ENCODE measurements at regions not wholly inside any gene's neighbourhood (a gene's known extent, or its start where the extent isn't known, plus 50 kb on each side); places are given as distances from the start of the nearest gene placed in this dataset.
A peak's percentile ranks its signal among the peaks of the same experiment; 100 is the strongest.

DNA sequence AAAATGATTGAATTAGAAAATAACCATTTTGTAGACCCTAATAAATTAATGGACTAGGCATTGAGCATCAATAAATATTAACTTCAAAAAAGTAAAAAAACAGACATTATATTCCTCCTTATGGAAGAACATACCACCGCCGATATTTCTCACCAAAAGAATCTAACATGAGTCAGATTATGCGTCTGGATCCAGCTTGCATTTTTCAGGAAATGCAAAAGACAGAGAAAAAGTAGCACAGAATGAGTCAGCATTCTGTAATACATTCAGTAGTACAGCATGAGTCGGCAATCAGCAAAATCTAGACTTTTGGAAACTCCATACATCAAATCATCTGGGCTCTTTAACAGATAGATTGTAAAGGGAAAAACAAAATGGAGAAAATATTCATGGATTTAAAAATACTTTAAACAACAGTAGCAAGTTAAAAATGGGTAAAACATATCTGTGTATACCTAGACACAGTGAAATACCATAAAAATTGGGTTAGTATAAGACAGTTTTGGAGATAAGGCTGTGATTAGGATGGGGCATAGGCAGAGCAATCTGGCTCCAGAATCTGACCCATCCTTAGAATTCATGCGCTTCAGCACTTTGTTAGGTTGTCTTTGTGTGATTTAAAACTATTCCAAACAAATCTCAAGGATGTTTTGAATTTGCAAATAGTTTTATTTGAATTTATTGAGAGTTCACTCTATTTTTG is 633.0 kb upstream of the FAM241A start:
- no peak overlapping the region for H2BK12ac ChIP-seq (ENCODE audit: low read depth, low read length)
- H2BK5ac ChIP-seq (ENCODE audit: low read depth, low read length): no peak overlapping the region
- no peak overlapping the region for H4K5ac ChIP-seq (ENCODE audit: insufficient read length, low read depth, low read length)
- H3K23me2 ChIP-seq (ENCODE audit: low read depth, low read length): no peaks in the 10 kb centered on the region
- FAIRE-seq (no peak), DNase-seq (ENCODE audit: low read depth in 1 of 2, low spot score in 2 of 2) (no peak)
- no peak overlapping the region for H2BK120ac ChIP-seq (replicated peaks; ENCODE audit: low read depth, low read length)
- TF ChIP-seq HDAC6 (IDR thresholded peaks at IDR 0.05; ENCODE audit: low read depth, low read length) (no peak), TCF12 (IDR thresholded peaks at IDR 0.05; ENCODE audit: low read depth, low read length) (no peak), EZH2 (IDR thresholded peaks at IDR 0.05; ENCODE audit: low read depth, low read length, severe bottlenecking) (no peak), BACH1 (IDR thresholded peaks at IDR 0.05; ENCODE audit: low read length) (peak; percentile 90), MAFK (IDR thresholded peaks at IDR 0.05; ENCODE audit: low read depth, low read length) (peak; percentile 65), NRF1 (IDR thresholded peaks at IDR 0.05; ENCODE audit: low read depth, low read length) (no peak), SAP30 (IDR thresholded peaks at IDR 0.05; ENCODE audit: insufficient read depth, insufficient replicate concordance, low read length) (no peak)
- no peak overlapping the region for H4K91ac ChIP-seq (replicated peaks; ENCODE audit: insufficient read length, low read length)
- no peak overlapping the region for H2BK20ac ChIP-seq (ENCODE audit: low read length)
- WGBS, 2 experiments (ENCODE audit: extremely low coverage in 1 of 2, insufficient coverage in 1 of 2, insufficient read length in 1 of 2, insufficient replicate concordance in 2 of 2, low coverage in 1 of 2, low lambda C conversion rate in 2 of 2, missing lambda C conversion rate in 1 of 2): 91% methylated on average over 5 of the region's 5 CpGs; no CpG with 5 or more reads in 1 of the 2 experiments
- no peaks in the 10 kb centered on the region for H4K20me1 ChIP-seq (replicated peaks in 1 of 2; ENCODE audit: control insufficient read depth in 1 of 2, insufficient read depth in 2 of 2, low read length in 2 of 2)
- H3K18ac ChIP-seq (ENCODE audit: extremely low read depth, low read length): no peak overlapping the region
- H2AFZ ChIP-seq (ENCODE audit: low read length): no peak overlapping the region
- ChIA-PET POLR2A (ENCODE audit: partially characterized antibody) (no interaction called here), CTCF (ENCODE audit: partially characterized antibody) (no interaction called here)
- no peaks in the 10 kb centered on the region for H3K9me3 ChIP-seq (ENCODE audit: insufficient read depth in 2 of 2, low read depth in 1 of 2, low read length in 1 of 2)
- no peaks in the 10 kb centered on the region for H3K4me1 ChIP-seq (replicated peaks in 1 of 4; ENCODE audit: control insufficient read depth in 3 of 4, insufficient read depth in 4 of 4, low read length in 3 of 4)
- H3K79me1 ChIP-seq (ENCODE audit: low read depth, low read length): no peaks in the 10 kb centered on the region
- no peak overlapping the region for H4K8ac ChIP-seq (ENCODE audit: extremely low read depth, insufficient read depth, low read length)
- no peaks in the 10 kb centered on the region for H3K79me2 ChIP-seq (ENCODE audit: control insufficient read depth in 1 of 2, insufficient read depth in 2 of 2, low read length in 2 of 2)
- no peak overlapping the region for H2BK15ac ChIP-seq (ENCODE audit: low read length)
- H3K56ac ChIP-seq (replicated peaks; ENCODE audit: insufficient read length, low read depth, low read length): no peak overlapping the region
- H3K4me2 ChIP-seq (ENCODE audit: insufficient read depth in 1 of 2, low read depth in 2 of 2, low read length in 2 of 2): no peak overlapping the region
- H3K4me3 ChIP-seq (ENCODE audit: extremely low read depth in 1 of 4, insufficient read depth in 2 of 4, low read depth in 3 of 4, low read length in 4 of 4): no peak overlapping the region
- H3K27ac ChIP-seq (ENCODE audit: low read depth, low read length): no peak overlapping the region
- H2AK5ac ChIP-seq (ENCODE audit: low read depth, low read length): no peak overlapping the region
- H3K4ac ChIP-seq (replicated peaks; ENCODE audit: insufficient read length, low read depth, low read length): no peak overlapping the region
- no peaks in the 10 kb centered on the region for H3K36me3 ChIP-seq (ENCODE audit: control insufficient read depth in 2 of 4, insufficient read depth in 4 of 4, low read length in 3 of 4)
- no peaks in the 10 kb centered on the region for H3K27me3 ChIP-seq (replicated peaks in 1 of 4; ENCODE audit: control insufficient read depth in 3 of 4, extremely low read depth in 1 of 4, insufficient read depth in 3 of 4, low read length in 3 of 4)
- H3K23ac ChIP-seq (ENCODE audit: insufficient read length): no peak overlapping the region
- no peak overlapping the region for H3K9ac ChIP-seq (replicated peaks in 1 of 4; ENCODE audit: extremely low read depth in 1 of 4, low read depth in 3 of 4, low read length in 3 of 4)
- no peak overlapping the region for H3K14ac ChIP-seq (ENCODE audit: insufficient read length)
